HFF-Myc (cell line): ENCODE measurements at regions not wholly inside any gene's neighbourhood (a gene's known extent, or its start where the extent isn't known, plus 50 kb on each side); places are given as distances from the start of the nearest gene placed in this dataset.
"Not testable (repeated sequence)": the region's sequence is repeated elsewhere in the genome, so short reads cannot be mapped to it uniquely, and the experiment has no call there.

Experiments used
- DNase-seq: peaks from one replicate; pipeline ENCODE4 v3.0.0-alpha.2; 2011; ENCODE audit warnings: low read depth; ENCODE audit errors: extremely low read depth
- H3K4me3 ChIP-seq: replicated peaks from 2 replicates; pipeline ENCODE4 v1.5.1; 2011; ENCODE audit warnings: low read depth, mild to moderate bottlenecking, control low read depth, low read length
- TF ChIP-seq, protein P1 (sequence below): IDR thresholded peaks from 2 replicates; pipeline ENCODE4 v1.5.1; 2012; ENCODE audit warnings: mild to moderate bottlenecking, low read depth, low read length, control low read depth; ENCODE audit errors: missing control alignments

DNA sequence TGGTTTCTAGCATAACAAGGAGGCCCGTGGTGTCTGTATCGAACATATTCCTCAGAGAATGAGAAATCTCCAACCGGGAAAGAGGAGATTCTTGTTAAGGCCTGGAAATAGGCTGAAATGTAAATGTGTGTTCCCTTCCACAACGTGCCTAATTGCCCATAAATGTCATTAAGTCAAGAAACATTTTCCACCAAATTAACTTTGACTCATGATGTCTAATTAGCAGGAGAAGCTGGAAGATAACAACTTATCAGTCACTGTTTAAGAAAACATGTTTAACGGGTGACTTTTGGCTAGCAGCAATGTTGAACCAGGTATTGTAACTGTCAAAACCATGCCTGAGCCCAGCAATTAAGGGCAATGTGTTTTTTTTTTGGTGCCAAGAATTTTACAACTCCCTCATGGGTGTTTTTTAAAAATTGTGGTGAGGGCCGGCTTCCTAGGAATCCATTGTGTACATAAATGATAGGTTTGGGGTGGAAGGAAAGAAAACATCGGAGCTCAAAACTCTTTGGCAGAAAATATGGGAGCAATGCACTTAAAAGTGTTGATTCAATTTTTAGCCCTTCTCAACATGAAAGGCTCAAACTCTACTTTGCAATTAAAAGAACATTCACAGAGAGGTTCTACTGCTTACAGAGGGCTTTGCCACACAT is 67.0 kb downstream of the OLIG1 start:
- TF ChIP-seq, protein P1, sequence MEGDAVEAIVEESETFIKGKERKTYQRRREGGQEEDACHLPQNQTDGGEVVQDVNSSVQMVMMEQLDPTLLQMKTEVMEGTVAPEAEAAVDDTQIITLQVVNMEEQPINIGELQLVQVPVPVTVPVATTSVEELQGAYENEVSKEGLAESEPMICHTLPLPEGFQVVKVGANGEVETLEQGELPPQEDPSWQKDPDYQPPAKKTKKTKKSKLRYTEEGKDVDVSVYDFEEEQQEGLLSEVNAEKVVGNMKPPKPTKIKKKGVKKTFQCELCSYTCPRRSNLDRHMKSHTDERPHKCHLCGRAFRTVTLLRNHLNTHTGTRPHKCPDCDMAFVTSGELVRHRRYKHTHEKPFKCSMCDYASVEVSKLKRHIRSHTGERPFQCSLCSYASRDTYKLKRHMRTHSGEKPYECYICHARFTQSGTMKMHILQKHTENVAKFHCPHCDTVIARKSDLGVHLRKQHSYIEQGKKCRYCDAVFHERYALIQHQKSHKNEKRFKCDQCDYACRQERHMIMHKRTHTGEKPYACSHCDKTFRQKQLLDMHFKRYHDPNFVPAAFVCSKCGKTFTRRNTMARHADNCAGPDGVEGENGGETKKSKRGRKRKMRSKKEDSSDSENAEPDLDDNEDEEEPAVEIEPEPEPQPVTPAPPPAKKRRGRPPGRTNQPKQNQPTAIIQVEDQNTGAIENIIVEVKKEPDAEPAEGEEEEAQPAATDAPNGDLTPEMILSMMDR, result no peak
- DNase-seq, result no peak
- H3K4me3 ChIP-seq, result no peak overlapping the region

DNA sequence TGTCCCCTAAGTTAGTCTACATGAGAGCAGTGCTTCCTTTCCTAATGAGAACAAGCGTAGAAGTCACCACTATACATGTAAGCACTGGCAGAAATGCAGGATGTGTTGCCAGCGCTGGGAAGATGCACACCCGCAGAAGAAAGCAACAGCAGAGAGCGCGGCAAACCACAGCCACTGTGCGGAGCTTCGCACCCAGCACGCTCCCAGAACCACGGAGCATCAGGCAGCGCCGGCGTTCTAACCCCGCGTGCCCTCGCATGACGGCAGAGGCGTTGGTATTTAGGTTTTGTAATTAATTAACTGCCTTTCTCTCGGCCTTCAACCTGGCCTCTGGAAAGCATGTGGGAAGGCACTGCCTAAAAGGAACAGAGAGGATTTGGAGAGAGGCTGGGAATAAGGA is 69.1 kb downstream of the OLIG1 start:
- no peak for DNase-seq
- TF ChIP-seq, protein P1, result no peak
- no peak overlapping the region for H3K4me3 ChIP-seq

DNA sequence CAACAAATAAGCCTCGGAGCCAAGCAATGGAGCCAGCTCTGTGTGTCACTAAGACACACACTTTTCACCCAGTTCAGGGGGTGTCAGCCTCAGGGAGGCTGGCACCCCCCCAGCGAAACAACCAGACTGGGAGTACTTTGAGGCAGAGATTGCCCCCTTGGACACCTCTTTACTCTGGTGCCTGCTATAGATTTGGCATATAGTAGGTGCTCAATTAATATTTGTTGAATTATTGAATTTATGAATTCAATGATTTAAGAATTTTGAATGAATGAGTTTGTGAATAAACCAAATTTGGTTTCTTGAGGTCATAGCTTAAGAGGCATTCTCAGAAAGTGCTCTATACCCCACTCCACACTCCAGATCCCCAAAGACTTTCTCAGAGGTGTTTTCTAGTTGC is 70.3 kb downstream of the OLIG1 start:
- TF ChIP-seq, protein P1, result no peak
- DNase-seq, result no peak
- H3K4me3 ChIP-seq, result no peak overlapping the region

DNA sequence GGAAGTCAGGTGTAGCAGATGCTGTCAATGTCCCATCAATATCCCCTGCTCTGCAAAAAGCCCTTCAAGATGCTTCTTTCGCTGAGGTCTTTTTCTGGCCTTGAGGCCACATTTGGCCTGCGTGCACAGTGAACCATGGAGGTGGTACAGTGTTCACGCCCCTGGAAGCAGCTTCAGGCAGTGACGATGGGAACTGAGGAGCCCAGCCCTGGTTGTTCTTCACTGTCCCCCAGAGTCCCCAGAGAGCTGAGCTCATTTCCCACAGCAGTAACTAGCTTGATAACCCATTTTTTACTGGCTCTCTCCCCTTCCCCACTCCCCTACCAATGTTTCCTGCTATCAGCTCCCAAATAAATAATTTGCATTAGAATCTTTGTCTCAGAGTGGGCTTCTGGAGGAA is 76.5 kb downstream of the OLIG1 start:
- DNase-seq, result no peak
- H3K4me3 ChIP-seq, result no peak overlapping the region
- TF ChIP-seq, protein P1, result no peak

DNA sequence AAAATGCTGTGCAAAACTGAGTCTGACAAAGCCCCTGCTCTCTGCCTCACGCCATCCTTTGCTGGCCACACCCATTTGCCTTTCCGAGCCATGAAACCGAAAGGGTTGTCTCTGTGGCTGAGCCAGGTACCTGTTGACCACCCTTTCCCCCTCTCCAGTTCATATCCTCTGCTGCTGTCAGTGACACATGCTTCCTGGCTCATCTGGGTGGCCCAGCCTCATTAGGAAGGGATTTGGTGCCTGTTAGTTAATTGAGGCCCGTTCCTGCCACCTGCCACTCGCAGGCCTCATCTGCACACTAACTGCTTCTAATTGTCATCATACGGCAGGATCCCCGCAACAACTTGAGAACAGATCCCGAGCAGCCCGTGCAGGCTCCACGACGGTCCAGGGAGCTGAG is 79.2 kb downstream of the OLIG1 start:
- TF ChIP-seq, protein P1, result no peak
- DNase-seq, result no peak
- H3K4me3 ChIP-seq, result no peak overlapping the region

DNA sequence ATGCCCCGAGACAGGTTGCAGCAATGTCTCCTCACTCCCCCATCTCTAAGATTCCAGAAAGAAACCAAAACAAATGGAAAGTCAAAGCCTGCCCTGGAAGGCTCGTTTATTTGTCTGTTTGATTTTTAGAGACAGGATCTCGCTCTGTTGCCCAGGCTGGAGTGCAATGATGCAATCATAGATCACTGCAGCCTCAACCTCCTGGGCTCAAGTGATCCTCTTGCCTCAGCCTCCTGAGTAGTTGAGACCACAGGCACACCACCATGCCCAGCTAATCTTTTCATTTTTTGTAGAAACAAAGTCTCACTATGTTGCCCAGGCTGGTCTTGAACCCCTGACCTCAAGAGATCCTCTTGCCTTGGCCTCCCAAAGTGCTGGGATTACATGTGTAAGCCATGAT is 78.8 kb upstream of the IFNAR2 start:
- DNase-seq, H3K4me3 ChIP-seq: not testable (repeated sequence)

DNA sequence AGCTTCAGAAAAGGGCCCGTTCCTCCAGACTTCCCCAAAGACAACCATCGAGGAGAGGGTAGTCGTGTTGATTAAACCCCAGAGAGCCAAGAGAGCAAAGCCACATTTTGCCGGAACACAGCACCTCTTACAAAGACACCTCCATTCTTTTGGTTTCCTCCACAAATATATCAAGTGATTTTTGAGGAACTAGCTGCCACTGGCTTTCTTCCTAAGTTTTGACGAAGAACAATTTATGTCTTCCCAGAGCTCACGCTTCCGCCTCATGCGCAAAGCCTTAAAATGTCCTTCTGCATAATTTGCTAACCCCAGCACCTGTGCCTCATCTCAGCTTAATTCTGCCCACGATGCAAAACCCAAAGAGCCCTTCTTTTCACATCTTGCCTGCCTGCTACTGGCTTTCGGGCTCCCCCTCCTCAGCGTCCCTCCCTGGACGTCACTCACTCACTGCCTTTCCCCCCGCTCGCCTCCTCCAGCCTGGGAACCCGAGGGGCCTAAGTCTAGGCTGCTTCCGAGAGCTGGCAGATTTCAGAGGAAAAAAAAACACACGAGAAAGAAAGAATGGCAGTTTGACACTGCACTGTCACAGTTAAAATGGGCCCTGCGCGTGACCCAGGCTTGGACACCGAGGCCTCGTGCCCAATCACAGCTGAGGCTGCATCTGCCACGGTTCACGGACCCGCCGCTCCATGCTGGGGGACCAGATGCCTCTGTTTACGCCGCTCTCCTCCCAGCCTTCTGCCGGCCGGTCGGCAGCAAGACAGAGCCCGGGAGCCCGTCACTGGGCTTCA is 77.6 kb upstream of the IFNAR2 start:
- H3K4me3 ChIP-seq, result no peak overlapping the region
- TF ChIP-seq, protein P1, result no peak
- no peak for DNase-seq
